ENCODE measurements at regions not wholly inside any gene's neighbourhood (a gene's known extent, or its start where the extent isn't known, plus 50 kb on each side); places are given as distances from the start of the nearest gene placed in this dataset.

GRCh38 chr14:71709987-71710386, 222.2 kb upstream of the RGS6 start:
- no peak for DNase-seq (ENCODE audit: low read depth)

- DNase-seq (ENCODE audit: low read depth) = no peak
Measured at GRCh38 chr14:71711125-71711524, 221.1 kb upstream of the RGS6 start.

- DNase-seq (ENCODE audit: low read depth) = peak; percentile 97
Measured at GRCh38 chr14:71711619-71712018, 220.6 kb upstream of the RGS6 start.

DNA sequence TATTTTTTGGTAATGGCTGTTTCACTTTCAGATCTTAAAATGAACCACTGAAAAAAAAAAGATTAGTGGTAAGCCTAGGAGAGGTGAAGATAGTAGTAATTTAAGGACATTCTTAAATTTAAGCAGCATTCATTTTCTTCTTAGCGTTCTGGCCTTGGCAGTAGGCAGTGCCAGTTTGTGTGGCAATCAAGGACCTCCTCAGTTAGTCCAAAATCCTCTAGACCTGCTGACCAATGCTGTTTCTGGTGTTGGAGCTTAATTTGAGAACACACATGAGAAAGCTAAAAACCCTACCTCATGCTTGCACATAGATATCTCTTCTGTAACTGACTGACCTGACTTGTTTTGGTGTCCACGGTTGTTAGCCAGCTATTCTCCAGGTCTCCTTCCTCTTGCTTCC, 219.8 kb upstream of the RGS6 start:
- DNase-seq (ENCODE audit: low read depth) = no peak

- DNase-seq (ENCODE audit: low read depth) = no peak
Measured at GRCh38 chr14:71713016-71713415, 219.2 kb upstream of the RGS6 start.

DNA sequence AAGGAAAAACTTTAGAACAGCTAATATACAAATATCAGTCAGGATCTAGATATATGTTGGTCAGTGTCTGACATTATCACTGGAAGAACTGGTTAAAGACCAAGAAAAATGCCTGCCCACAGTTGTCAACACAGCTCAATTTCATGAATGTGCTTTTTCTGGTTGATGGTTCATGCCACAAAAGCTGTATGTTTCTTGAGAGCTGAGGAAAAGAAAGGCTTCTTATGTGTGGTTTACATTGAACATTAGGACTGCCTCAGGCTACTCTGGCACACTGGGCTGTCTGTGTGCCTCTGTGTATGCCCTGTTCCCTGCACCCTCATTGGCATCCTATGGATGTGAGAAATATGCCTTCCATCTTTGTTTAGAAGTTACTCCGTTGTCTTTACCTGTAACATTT, 218.8 kb upstream of the RGS6 start:
- DNase-seq (ENCODE audit: low read depth) = no peak

- peak; percentile 96 for DNase-seq (ENCODE audit: low read depth)
Measured at GRCh38 chr14:71714225-71714624, 218.0 kb upstream of the RGS6 start.

GRCh38 chr14:71716041-71716772, 216.0 kb upstream of the RGS6 start:
- peak; percentile 57 for DNase-seq (ENCODE audit: low read depth)

DNA sequence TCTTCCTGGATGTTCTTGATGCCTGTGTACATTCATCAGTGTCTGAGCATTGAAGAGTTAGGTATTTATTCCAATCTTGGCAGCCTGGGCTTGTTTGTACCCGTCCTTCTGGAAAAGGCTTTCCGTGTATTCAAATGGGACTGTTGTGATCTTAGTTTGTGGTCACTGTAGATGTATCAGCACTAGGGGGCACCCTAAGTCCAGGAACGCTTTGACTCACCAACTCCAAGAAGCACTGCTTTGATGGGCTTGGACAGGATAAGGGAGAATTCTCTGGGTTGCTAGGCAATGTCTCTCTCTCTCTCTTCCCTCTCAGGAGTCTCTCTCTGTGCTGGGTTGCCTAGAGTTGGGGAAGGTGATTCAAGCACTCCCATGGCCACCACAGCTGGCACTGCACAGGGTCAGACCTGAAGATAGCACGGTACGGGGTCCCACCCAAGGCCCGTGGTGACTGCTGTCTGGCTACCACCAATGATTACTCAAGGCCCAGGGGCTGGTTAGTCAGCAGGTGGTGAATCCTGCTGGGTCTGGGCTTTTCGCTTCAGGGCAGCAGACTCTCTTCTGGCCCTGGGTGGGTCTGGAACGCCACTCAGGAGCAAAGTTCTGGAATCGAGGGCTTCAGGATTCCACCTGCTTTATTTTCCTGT, 211.1 kb upstream of the RGS6 start:
- peak; percentile 54 for DNase-seq (ENCODE audit: low read depth)

DNA sequence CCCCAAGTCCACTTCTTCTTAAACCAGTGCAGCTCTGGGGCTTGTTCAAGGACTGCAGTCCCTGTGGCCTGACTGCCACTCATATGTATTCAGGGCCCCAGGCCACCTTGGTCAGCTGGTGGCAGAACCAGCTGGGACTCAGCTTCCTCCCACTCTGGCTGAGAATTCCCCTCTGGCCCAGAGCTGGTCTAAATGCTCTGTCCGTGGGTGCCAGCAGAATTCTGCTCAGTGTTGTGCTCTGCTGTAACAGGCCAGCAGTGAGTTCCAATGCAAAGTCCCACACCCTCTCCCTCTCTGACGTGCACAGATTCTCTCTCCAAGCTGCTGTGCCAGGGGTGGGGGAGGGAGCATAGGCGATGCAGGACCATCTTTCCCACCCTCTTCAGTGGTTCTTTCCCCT, 210.4 kb upstream of the RGS6 start:
- no peak for DNase-seq (ENCODE audit: low read depth)

DNA sequence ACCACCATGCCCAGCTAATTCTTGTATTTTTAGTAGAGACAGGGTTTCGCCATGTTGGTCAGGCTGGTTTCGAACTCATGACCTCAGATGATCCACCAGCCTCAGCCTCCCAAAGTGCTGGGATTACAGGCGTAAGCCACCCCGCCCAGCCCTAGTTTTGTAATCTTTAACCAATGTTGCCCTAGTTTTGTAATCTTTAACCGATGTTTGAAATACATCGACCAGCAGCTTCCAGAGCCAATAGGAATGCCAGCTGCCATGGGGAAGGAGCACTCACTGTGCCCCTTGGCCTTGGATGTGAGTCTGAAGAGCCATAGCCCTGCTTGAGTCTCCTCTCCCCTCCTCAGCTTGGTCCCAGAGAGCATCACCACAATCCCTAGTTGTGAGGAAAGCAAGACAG, 209.3 kb upstream of the RGS6 start:
- no peak for DNase-seq (ENCODE audit: low read depth)

GRCh38 chr14:71725922-71726579, 206.2 kb upstream of the RGS6 start:
- DNase-seq (ENCODE audit: low read depth) = peak; percentile 77

DNA sequence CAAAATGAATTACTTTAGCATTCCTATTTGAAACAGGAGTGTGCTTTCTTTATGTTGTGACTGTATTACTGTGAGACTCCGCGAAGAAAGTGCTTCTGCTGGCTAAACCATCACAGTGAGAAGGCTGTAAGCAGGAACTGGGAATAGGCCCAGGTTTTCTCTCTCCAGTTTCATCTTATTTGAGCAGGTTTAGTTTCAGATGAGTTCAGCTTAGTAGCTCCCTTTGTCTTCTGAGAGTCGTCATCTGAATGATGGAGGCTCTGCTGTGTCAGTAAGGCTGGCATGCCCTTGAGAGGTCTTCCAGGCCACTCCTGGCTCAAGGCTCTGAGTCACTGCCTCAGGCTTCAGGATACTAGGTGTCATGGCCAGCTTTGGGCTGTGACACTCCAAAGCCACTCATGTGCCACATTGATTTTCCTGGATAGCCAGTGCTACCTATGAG, 205.6 kb upstream of the RGS6 start:
- no peak for DNase-seq (ENCODE audit: low read depth)

DNA sequence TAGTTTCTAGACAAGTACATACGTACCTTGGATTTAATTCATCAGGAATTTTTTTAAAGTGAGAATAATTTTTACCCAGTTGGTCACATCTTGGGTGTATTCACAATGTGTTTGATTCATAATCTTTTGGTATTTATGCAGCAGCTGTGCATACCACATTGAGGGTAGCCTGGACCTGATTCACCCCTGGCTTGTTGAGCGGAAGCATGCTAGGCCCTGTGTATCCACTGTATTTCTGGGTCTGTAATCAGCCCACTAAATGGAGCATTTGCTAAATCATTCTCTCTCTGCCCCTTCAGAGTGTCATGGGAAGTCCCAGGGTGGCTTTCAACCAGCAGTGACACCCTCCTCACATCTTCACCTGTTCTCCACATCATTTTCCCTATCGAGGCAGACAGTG, 203.8 kb upstream of the RGS6 start:
- DNase-seq (ENCODE audit: low read depth) = no peak

- DNase-seq (ENCODE audit: low read depth) = no peak
Measured at GRCh38 chr14:71729596-71729995, 202.6 kb upstream of the RGS6 start.

- peak; percentile 62 for DNase-seq (ENCODE audit: low read depth)
Measured at GRCh38 chr14:71730471-71730870, 201.8 kb upstream of the RGS6 start.

GRCh38 chr14:71731096-71731495, 201.1 kb upstream of the RGS6 start:
- no peak for DNase-seq (ENCODE audit: low read depth)

DNA sequence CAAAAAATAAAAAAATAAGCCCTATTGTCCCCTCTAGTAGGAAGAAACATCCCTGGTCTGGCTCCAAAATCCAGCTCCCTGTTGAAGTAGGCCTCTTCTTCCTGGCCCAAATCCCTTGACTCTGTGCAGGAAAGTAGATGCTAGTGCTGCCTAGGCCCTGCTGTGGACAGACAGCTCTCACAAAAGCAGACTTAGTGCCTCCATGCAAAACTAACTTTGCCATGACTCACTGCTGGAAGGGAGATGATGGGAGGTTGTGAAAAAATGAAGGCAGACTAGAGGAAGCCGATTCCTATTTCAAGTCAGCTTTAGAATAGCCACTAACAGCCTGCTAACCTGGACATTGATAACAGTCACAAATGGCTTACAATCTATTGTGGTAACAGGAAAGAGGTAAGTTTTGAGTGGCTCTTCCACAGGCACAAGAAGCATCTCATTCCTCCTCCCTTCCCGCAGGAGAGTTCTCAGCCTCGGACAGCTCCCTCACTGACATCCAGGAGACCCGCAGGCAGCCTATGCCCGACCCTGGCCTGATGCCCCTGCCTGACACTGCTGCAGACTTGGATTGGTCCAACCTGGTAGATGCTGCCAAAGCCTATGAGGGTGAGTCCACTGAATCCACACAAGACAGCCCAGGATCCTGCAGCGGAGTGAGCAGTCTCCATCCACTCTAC, 198.9 kb upstream of the RGS6 start:
- peak; percentile 54 for DNase-seq (ENCODE audit: low read depth)

- no peak for DNase-seq (ENCODE audit: low read depth)
Measured at GRCh38 chr14:71734076-71734475, 198.2 kb upstream of the RGS6 start.

- DNase-seq (ENCODE audit: low read depth) = no peak
Measured at GRCh38 chr14:71734885-71735284, 197.3 kb upstream of the RGS6 start.

GRCh38 chr14:71737760-71738159, 194.5 kb upstream of the RGS6 start:
- DNase-seq (ENCODE audit: low read depth) = no peak

DNA sequence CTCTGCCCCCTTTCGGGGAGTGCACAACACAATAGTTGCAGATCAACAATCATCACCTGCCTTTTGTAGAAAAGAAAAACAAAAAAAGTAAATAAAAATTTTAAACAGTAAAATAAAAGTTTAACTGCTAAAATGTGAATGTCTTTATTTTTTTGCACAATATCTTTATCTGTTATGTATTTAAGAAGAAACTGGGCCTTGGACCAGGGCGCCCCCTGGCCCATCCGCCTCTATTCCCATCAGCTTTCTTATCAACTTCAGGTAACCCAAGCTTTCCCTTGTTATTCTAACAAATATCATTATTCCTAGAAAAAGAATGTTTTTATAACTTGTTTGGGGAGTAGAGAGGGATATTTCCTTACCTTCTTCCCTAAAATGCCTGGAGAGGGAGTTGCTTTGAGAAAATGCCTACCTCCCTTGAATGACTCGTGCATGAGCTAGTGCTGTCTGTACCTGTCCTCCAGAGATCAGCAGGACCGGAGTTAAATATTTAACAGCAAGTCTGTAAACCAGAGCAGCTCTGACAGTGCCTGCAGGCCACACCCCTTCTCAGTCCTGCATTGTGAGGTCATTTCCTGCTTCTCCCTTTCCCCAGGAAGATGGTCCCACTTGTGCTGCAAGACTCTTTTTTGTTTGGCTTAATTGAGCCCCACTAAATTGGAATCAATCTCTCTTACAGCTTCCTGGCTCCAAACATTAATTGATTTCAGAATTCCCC, 192.8 kb upstream of the RGS6 start:
- no peak for DNase-seq (ENCODE audit: low read depth)
